Stomach (tissue), 8 donors: ENCODE measurements at regions not wholly inside any gene's neighbourhood (a gene's known extent, or its start where the extent isn't known, plus 50 kb on each side); places are given as distances from the start of the nearest gene placed in this dataset.

Experiments used
- DNase-seq, 2 donors: peaks; one replicate each; pipeline versions ENCODE4 v3.0.0 to v3.0.0-alpha.2; 2013 to 2019
- H3K27ac ChIP-seq, 5 donors: fragments of 200-600 bp in 4 of 5; sonication (generic) in 4 of 5; one replicate each; pipeline ENCODE4 v1.5.1; 2013 to 2019; ENCODE audit warnings: mild to moderate bottlenecking in 1 of 5, moderate library complexity in 1 of 5
- H3K27me3 ChIP-seq, 3 donors: fragments of 200-600 bp; sonication (generic); one replicate each; pipeline ENCODE4 v1.5.1; 2017 to 2019; ENCODE audit warnings: mixed run types in 1 of 3
- H3K36me3 ChIP-seq, 4 donors: fragments of 200-600 bp; sonication (generic); 1 replicate in 3 of 4; 2 replicates in 1 of 4; pipeline ENCODE4 v1.5.1; 2016 to 2019
- H3K4me1 ChIP-seq, 4 donors: fragments of 200-600 bp; sonication (generic); one replicate each; pipeline ENCODE4 v1.5.1; 2016 to 2019
- H3K4me3 ChIP-seq, 4 donors: fragments of 200-600 bp; sonication (generic) in 3 of 4; one replicate each; pipeline ENCODE4 v1.5.1; 2016 to 2019; ENCODE audit warnings: mild to moderate bottlenecking in 1 of 4
- H3K9me3 ChIP-seq, 4 donors: fragments of 200-600 bp; sonication (generic); one replicate each; pipeline ENCODE4 v1.5.1; 2016 to 2019
- EP300 ChIP-seq: sonication (generic); formaldehyde crosslinking; IDR thresholded peaks from one replicate; pipeline ENCODE4 v1.6.1; 2017; ENCODE audit warnings: antibody characterized with exemption
- POLR2A ChIP-seq, 4 donors: fragments of 450-650 bp; IDR thresholded peaks; one replicate each; pipeline ENCODE4 v1.6.1; 2016; ENCODE audit warnings: antibody characterized with exemption in 4 of 4, control low read depth in 2 of 4, mild to moderate bottlenecking in 1 of 4, moderate library complexity in 1 of 4
- POLR2AphosphoS5 ChIP-seq, 3 donors: sonication (generic); formaldehyde crosslinking; IDR thresholded peaks; one replicate each; pipeline ENCODE4 v1.6.1; 2016; ENCODE audit warnings: antibody characterized with exemption in 3 of 3
- WGBS, 5 donors: extraction: QIAGEN DNeasy Blood & Tissue Kit in 3 of 5; methylation state at CpG; one replicate each; pipeline versions ENCODE4 v1.1.5 to v1.1.7; 2013 to 2018; 5-methylcytosine and 5-hydroxymethylcytosine counted together
- intact Hi-C: fragments of 100-400 bp; cut with DNase I; formaldehyde crosslinking; loops from one replicate; pipeline ENCODE4 v1.15.1; 2023; ENCODE audit warnings: low total_unique reads
- TF ChIP-seq, protein P1 (sequence below), 7 experiments: fragments of 450-650 bp in 4 of 7; fragments of 200-600 bp in 3 of 7; sonication (generic) in 3 of 7; IDR thresholded peaks; one replicate each; pipeline ENCODE4 v1.5.1; 2016 to 2019; ENCODE audit warnings: antibody characterized with exemption in 7 of 7, control low read depth in 2 of 7, mild to moderate bottlenecking in 1 of 7
- donor health status: healthy with polysubstance abuse.
- donor health status: Bipolar disorder and iron deficiency.
- donor health status: healthy.

DNA sequence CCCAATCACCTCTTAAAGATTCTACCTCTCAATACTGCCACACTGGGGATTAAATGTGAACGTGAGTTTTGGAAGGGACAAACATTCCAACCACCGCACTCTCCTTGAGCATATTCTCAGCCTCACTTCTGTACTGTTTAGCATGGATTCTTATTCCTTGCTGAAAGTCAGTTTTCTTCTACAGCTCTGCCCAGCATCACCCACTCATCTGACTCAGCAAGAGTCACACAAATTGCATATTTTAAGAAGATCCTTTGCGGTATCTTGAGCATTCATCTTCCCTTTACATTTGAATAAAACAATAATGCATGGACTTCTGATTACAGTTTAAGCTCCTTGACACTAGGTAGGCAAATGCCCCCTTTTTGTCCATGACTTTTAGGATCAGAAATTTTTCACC, 251.6 kb upstream of the MKLN1 start:
- no peak for DNase-seq
- Histone ChIP-seq H3K4me3 (no peak overlapping the region), H3K27me3 (no peaks in the 10 kb centered on the region), H3K27ac (no peak overlapping the region), H3K36me3 (peaks cover 5 to 31% (median 26%) of the 10 kb centered on the region in 4 donors), H3K9me3 (no peaks in the 10 kb centered on the region), H3K4me1 (peaks cover 17 to 82% (median 55%) of the 10 kb centered on the region in 4 donors)
- 55 to 86% (median 80%) methylated on average over 3 of the region's 3 CpGs for WGBS, 5 donors
- TF ChIP-seq EP300 (no peak), POLR2AphosphoS5 (IDR thresholded peaks at IDR 0.05) (no peak), POLR2A (IDR thresholded peaks at IDR 0.05) (no peak)
- TF ChIP-seq, protein P1, sequence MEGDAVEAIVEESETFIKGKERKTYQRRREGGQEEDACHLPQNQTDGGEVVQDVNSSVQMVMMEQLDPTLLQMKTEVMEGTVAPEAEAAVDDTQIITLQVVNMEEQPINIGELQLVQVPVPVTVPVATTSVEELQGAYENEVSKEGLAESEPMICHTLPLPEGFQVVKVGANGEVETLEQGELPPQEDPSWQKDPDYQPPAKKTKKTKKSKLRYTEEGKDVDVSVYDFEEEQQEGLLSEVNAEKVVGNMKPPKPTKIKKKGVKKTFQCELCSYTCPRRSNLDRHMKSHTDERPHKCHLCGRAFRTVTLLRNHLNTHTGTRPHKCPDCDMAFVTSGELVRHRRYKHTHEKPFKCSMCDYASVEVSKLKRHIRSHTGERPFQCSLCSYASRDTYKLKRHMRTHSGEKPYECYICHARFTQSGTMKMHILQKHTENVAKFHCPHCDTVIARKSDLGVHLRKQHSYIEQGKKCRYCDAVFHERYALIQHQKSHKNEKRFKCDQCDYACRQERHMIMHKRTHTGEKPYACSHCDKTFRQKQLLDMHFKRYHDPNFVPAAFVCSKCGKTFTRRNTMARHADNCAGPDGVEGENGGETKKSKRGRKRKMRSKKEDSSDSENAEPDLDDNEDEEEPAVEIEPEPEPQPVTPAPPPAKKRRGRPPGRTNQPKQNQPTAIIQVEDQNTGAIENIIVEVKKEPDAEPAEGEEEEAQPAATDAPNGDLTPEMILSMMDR (IDR thresholded peaks at IDR 0.05) = no peak
- intact Hi-C loops = no loop called here

DNA sequence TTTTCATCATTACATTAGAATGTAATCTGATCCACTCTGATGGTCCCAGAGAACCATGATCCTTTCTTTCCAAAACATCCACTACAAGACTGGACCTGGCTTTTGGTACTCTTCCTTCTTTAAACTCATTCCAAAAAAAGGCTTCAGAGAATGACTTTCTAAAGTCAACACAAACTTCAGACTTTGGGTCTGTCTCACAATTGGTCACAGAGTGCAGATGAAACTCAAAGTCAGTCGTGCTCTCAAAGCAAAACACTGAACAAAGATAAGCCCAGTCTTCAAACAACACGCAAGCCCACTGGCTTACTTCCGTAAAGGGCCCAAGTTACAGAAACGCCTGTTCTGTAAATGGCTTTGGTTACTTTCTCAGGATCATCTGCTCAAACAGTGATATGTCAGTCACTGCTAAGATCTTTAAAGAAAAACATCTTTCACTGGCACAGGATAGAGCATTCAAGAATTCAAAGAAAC, 250.9 kb upstream of the MKLN1 start:
- Histone ChIP-seq H3K9me3 (no peaks in the 10 kb centered on the region), H3K27me3 (no peaks in the 10 kb centered on the region), H3K27ac (peak overlapping the region in 4 of 5 donors; percentile 9 to 37 (median 20)), H3K36me3 (peaks cover 5 to 31% (median 26%) of the 10 kb centered on the region in 4 donors), H3K4me3 (no peak overlapping the region), H3K4me1 (peaks cover 17 to 83% (median 52%) of the 10 kb centered on the region in 4 donors)
- peak in 1 of 2 donors; percentile 26 for DNase-seq
- WGBS, 5 donors = 26 to 61% (median 34%) methylated on average over 4 of the region's 4 CpGs
- intact Hi-C loops = no loop called here
- no peak for TF ChIP-seq EP300
- TF ChIP-seq POLR2AphosphoS5 (IDR thresholded peaks at IDR 0.05) = peak in 1 of 3 donors; percentile 36

DNA sequence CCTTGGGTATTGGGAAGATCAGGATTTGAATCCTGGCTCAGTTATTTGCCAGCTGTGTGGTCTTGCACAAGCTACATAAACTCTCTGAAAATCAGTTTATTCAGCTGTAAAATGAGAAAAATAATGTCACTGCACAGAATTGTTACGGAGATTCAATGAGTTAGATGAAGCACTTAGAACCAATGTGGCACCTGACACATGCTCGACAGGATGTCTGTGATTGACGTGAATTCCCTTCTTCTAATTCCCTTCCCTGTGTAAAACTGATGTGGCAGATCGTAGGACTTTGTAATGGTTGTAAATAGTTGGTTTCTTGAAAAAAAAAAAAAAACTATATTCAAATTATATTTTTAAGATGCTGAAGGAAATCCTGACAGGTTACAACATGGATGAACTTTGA, 249.9 kb upstream of the MKLN1 start:
- no peak overlapping the region for H3K27ac ChIP-seq
- WGBS, 5 donors = 68 to 81% (median 79%) methylated on average over 4 of the region's 4 CpGs
- H3K4me3 ChIP-seq = no peak overlapping the region
- DNase-seq = no peak
- no peak for TF ChIP-seq POLR2A (IDR thresholded peaks at IDR 0.05)
- TF ChIP-seq EP300 = no peak
- no peak for TF ChIP-seq POLR2AphosphoS5 (IDR thresholded peaks at IDR 0.05)
- H3K27me3 ChIP-seq = no peaks in the 10 kb centered on the region
- H3K9me3 ChIP-seq = no peaks in the 10 kb centered on the region
- H3K4me1 ChIP-seq = peaks cover 15 to 78% (median 42%) of the 10 kb centered on the region in 4 donors
- peaks cover 5 to 37% (median 26%) of the 10 kb centered on the region in 4 donors for H3K36me3 ChIP-seq
- intact Hi-C loops = no loop called here

DNA sequence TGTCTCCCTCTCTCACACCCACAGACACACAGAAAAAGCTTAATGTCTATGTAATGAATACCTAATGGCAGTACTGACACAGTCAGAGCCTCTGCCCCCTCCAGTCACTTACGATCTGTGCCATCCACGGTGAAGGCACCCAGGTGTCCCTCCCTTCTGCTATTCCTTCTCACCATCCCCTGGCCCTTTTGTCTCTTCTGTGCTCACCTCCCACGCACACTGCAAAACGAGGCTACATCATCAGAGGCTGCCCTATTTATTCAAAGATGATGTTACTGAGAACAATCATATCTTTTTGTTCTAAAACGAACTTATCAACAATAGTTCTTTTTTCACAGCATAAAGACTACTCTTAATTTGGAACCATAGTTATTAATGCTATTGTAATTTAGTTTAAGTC, 246.9 kb upstream of the MKLN1 start:
- no peaks in the 10 kb centered on the region for H3K27me3 ChIP-seq
- H3K4me3 ChIP-seq = no peak overlapping the region
- no peak overlapping the region for H3K27ac ChIP-seq
- intact Hi-C loops = no loop called here
- H3K4me1 ChIP-seq = peaks cover 10 to 61% (median 40%) of the 10 kb centered on the region in 4 donors
- TF ChIP-seq POLR2AphosphoS5 (IDR thresholded peaks at IDR 0.05) = no peak
- TF ChIP-seq, protein P1 (IDR thresholded peaks at IDR 0.05) = no peak
- no peak for TF ChIP-seq EP300
- TF ChIP-seq POLR2A (IDR thresholded peaks at IDR 0.05) = no peak
- peaks cover 1 to 22% (median 13%) of the 10 kb centered on the region in 4 donors for H3K36me3 ChIP-seq
- no peaks in the 10 kb centered on the region for H3K9me3 ChIP-seq
- 72 to 76% (median 74%) methylated on average over 5 of the region's 5 CpGs for WGBS, 5 donors
- no peak for DNase-seq

DNA sequence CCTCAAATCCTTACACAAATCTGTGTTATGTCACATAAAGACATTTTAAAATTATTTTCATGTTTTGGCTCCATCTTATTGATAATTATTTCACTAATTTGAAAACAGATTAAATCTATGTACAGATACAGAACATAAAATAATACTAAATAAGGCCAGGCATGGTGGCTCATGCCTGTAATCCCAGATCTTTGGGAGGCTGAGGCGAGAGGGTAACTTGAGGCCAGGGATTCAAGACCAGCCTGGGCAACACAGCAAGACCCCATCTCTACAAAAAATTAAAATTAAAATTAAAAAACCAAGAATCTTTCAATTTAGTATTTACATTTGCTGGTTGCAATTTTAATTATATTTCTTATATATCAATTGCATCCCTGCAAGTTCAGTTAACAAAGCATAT, 246.4 kb upstream of the MKLN1 start:
- no peak overlapping the region for H3K27ac ChIP-seq
- intact Hi-C loops = no loop called here
- H3K36me3 ChIP-seq = peaks cover 0 to 22% (median 13%) of the 10 kb centered on the region in 4 donors
- H3K4me3 ChIP-seq = no peak overlapping the region
- no peaks in the 10 kb centered on the region for H3K27me3 ChIP-seq
- peaks cover 5 to 57% (median 36%) of the 10 kb centered on the region in 4 donors for H3K4me1 ChIP-seq
- TF ChIP-seq POLR2A (IDR thresholded peaks at IDR 0.05) (no peak), EP300 (no peak), POLR2AphosphoS5 (IDR thresholded peaks at IDR 0.05) (no peak)
- TF ChIP-seq, protein P1 (IDR thresholded peaks at IDR 0.05) = no peak
- no peak for DNase-seq
- H3K9me3 ChIP-seq = no peaks in the 10 kb centered on the region
- 97 to 100% (median 100%) methylated on average over 1 of the region's 1 CpG for WGBS, 5 donors
